GM23338 (cell line): ENCODE measurements at regions not wholly inside any gene's neighbourhood (a gene's known extent, or its start where the extent isn't known, plus 50 kb on each side); places are given as distances from the start of the nearest gene placed in this dataset.

ENCODE experiments used
- ATAC-seq: fragments of 200-7000 bp; cut with Tn5 transposase; 3 replicates; pipeline ENCODE4 v1.9.1; 2020
- DNase-seq: peaks from one replicate; pipeline ENCODE4 v3.0.0-alpha.2; 2015; ENCODE audit warnings: low spot score
- H2AFZ ChIP-seq: fragments of 200-600 bp; sonication (generic); 2 replicates; pipeline ENCODE4 v1.8.0; 2016; ENCODE audit warnings: antibody characterized with exemption, mild to moderate bottlenecking, moderate library complexity
- H3F3A ChIP-seq: fragments of 200-600 bp; sonication (generic); replicated peaks from 2 replicates; pipeline ENCODE4 v1.8.0; 2017; ENCODE audit warnings: antibody characterized with exemption, mixed run types, low read depth
- H3K27ac ChIP-seq: fragments of 200-600 bp; sonication (generic); 2 replicates; pipeline ENCODE4 v1.6.1; 2016; ENCODE audit warnings: low read depth
- H3K27me3 ChIP-seq: fragments of 200-600 bp; sonication (generic); 2 replicates; pipeline ENCODE4 v1.8.0; 2016; ENCODE audit warnings: mild to moderate bottlenecking, mixed run types, moderate library complexity; ENCODE audit not compliant: insufficient read depth
- H3K36me3 ChIP-seq: fragments of 200-600 bp; sonication (generic); 2 replicates; pipeline ENCODE4 v1.8.0; 2016; ENCODE audit warnings: mild to moderate bottlenecking; ENCODE audit not compliant: insufficient read depth
- H3K4me1 ChIP-seq: fragments of 200-600 bp; sonication (generic); 2 replicates; pipeline ENCODE4 v1.8.0; 2016; ENCODE audit warnings: mild to moderate bottlenecking, moderate library complexity; ENCODE audit not compliant: insufficient read depth
- H3K4me2 ChIP-seq: fragments of 200-600 bp; sonication (generic); 2 replicates; pipeline ENCODE4 v1.7.1; 2017; ENCODE audit warnings: mixed run types
- H3K4me3 ChIP-seq: fragments of 200-600 bp; sonication (generic); 2 replicates; pipeline ENCODE4 v1.6.1; 2016; ENCODE audit warnings: mixed run types
- H3K79me2 ChIP-seq: fragments of 200-600 bp; sonication (generic); replicated peaks from 2 replicates; pipeline ENCODE4 v1.8.0; 2017; ENCODE audit warnings: mild to moderate bottlenecking; ENCODE audit not compliant: insufficient read depth
- H3K9me2 ChIP-seq: fragments of 200-600 bp; sonication (generic); 2 replicates; pipeline ENCODE4 v1.8.0; 2017; ENCODE audit not compliant: insufficient read depth
- H4K20me1 ChIP-seq: fragments of 200-600 bp; sonication (generic); replicated peaks from 2 replicates; pipeline ENCODE4 v1.8.0; 2017; ENCODE audit warnings: mild to moderate bottlenecking; ENCODE audit not compliant: insufficient read depth
- H3K27ac Mint-ChIP-seq: 2 replicates; pipeline ENCODE4 v1.8.0; 2020; ENCODE audit warnings: inconsistent platforms, mild to moderate bottlenecking, moderate library complexity, mixed read lengths
- H3K27me3 Mint-ChIP-seq: 3 replicates; pipeline ENCODE4 v1.8.0; 2022; ENCODE audit warnings: low read depth, mild to moderate bottlenecking, moderate library complexity, mixed read lengths, inconsistent platforms; ENCODE audit not compliant: insufficient read depth, poor library complexity
- H3K36me3 Mint-ChIP-seq: 3 replicates; pipeline ENCODE4 v1.8.0; 2021; ENCODE audit warnings: low read depth, mild to moderate bottlenecking, inconsistent platforms, moderate library complexity, mixed read lengths
- H3K4me1 Mint-ChIP-seq: 3 replicates; pipeline ENCODE4 v1.8.0; 2020; ENCODE audit warnings: mild to moderate bottlenecking, inconsistent platforms, mixed read lengths
- H3K4me3 Mint-ChIP-seq: 3 replicates; pipeline ENCODE4 v1.8.0; 2021; ENCODE audit warnings: moderate library complexity, mild to moderate bottlenecking, inconsistent platforms, mixed read lengths
- H3K9me3 Mint-ChIP-seq: 3 replicates; pipeline ENCODE4 v1.8.0; 2020; ENCODE audit warnings: moderate library complexity, mild to moderate bottlenecking, inconsistent platforms, mixed read lengths
- ETS1 ChIP-seq: IDR thresholded peaks from 2 replicates; pipeline ENCODE4 v1.6.1; 2016; ENCODE audit warnings: antibody characterized with exemption
- EZH2 ChIP-seq: fragments of 200-600 bp; sonication (generic); IDR thresholded peaks from one replicate; pipeline ENCODE4 v1.8.0; 2017; ENCODE audit warnings: antibody characterized with exemption, mild to moderate bottlenecking, low read depth; ENCODE audit not compliant: unreplicated experiment
- EZH2phosphoT487 ChIP-seq: fragments of 200-600 bp; sonication (generic); IDR thresholded peaks from one replicate; pipeline ENCODE4 v1.8.1; 2018; ENCODE audit warnings: antibody characterized with exemption; ENCODE audit not compliant: unreplicated experiment
- NANOG ChIP-seq: IDR thresholded peaks from 2 replicates; pipeline ENCODE4 v1.6.1; 2016; ENCODE audit warnings: antibody characterized with exemption, borderline replicate concordance
- POLR2AphosphoS5 ChIP-seq: IDR thresholded peaks from 2 replicates; pipeline ENCODE4 v1.6.1; 2016; ENCODE audit warnings: antibody characterized with exemption, low read depth
- STAT1 ChIP-seq: IDR thresholded peaks from one replicate; pipeline ENCODE4 v1.6.1; 2016; ENCODE audit warnings: antibody characterized with exemption; ENCODE audit not compliant: unreplicated experiment
- ZNF114 ChIP-seq: fragments of 250-450 bp; sonication (Bioruptor Pico); IDR thresholded peaks from 2 replicates; pipeline ENCODE4 v1.5.0; 2020; ENCODE audit warnings: mild to moderate bottlenecking, moderate library complexity
- ZNF331 ChIP-seq: fragments of 250-450 bp; sonication (Bioruptor Pico); IDR thresholded peaks from 2 replicates; pipeline ENCODE4 v1.5.0; 2020; ENCODE audit warnings: low read depth, mild to moderate bottlenecking, moderate library complexity
- TF ChIP-seq, protein P1 (sequence below): fragments of 250-450 bp; sonication (Bioruptor Pico); IDR thresholded peaks from 2 replicates; pipeline ENCODE4 v1.5.0; 2020; ENCODE audit warnings: mild to moderate bottlenecking, moderate library complexity
- TF ChIP-seq, protein P2 (sequence below), 2 experiments: fragments of 200-600 bp in 1 of 2; sonication (generic) in 1 of 2; conservative IDR thresholded peaks; 2 replicates each; pipeline versions ENCODE4 v1.5.1 to v1.6.1; 2016 to 2017; ENCODE audit warnings: antibody characterized with exemption in 2 of 2, low read depth in 2 of 2, mild to moderate bottlenecking in 2 of 2, moderate library complexity in 1 of 2

DNA sequence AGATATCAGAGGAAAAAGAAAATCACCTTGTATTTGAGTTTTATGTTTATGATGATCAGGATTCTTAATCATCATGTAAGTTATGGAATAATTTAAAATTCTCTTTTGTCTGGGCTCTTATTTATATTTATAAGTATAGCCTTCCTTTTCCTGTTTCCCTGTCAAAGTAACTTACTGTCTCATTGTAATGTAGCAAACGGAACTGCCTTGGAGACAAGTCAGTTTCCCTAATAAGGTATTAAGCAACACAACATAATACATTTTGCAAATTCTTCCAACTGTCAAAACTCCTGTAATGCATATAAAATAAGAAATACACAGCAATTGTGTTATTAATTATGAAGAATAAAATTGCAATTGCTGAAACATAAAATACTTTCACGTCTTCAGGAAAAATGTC, 463.2 kb downstream of the MAT2B start (continued):
- TF ChIP-seq, protein P1, sequence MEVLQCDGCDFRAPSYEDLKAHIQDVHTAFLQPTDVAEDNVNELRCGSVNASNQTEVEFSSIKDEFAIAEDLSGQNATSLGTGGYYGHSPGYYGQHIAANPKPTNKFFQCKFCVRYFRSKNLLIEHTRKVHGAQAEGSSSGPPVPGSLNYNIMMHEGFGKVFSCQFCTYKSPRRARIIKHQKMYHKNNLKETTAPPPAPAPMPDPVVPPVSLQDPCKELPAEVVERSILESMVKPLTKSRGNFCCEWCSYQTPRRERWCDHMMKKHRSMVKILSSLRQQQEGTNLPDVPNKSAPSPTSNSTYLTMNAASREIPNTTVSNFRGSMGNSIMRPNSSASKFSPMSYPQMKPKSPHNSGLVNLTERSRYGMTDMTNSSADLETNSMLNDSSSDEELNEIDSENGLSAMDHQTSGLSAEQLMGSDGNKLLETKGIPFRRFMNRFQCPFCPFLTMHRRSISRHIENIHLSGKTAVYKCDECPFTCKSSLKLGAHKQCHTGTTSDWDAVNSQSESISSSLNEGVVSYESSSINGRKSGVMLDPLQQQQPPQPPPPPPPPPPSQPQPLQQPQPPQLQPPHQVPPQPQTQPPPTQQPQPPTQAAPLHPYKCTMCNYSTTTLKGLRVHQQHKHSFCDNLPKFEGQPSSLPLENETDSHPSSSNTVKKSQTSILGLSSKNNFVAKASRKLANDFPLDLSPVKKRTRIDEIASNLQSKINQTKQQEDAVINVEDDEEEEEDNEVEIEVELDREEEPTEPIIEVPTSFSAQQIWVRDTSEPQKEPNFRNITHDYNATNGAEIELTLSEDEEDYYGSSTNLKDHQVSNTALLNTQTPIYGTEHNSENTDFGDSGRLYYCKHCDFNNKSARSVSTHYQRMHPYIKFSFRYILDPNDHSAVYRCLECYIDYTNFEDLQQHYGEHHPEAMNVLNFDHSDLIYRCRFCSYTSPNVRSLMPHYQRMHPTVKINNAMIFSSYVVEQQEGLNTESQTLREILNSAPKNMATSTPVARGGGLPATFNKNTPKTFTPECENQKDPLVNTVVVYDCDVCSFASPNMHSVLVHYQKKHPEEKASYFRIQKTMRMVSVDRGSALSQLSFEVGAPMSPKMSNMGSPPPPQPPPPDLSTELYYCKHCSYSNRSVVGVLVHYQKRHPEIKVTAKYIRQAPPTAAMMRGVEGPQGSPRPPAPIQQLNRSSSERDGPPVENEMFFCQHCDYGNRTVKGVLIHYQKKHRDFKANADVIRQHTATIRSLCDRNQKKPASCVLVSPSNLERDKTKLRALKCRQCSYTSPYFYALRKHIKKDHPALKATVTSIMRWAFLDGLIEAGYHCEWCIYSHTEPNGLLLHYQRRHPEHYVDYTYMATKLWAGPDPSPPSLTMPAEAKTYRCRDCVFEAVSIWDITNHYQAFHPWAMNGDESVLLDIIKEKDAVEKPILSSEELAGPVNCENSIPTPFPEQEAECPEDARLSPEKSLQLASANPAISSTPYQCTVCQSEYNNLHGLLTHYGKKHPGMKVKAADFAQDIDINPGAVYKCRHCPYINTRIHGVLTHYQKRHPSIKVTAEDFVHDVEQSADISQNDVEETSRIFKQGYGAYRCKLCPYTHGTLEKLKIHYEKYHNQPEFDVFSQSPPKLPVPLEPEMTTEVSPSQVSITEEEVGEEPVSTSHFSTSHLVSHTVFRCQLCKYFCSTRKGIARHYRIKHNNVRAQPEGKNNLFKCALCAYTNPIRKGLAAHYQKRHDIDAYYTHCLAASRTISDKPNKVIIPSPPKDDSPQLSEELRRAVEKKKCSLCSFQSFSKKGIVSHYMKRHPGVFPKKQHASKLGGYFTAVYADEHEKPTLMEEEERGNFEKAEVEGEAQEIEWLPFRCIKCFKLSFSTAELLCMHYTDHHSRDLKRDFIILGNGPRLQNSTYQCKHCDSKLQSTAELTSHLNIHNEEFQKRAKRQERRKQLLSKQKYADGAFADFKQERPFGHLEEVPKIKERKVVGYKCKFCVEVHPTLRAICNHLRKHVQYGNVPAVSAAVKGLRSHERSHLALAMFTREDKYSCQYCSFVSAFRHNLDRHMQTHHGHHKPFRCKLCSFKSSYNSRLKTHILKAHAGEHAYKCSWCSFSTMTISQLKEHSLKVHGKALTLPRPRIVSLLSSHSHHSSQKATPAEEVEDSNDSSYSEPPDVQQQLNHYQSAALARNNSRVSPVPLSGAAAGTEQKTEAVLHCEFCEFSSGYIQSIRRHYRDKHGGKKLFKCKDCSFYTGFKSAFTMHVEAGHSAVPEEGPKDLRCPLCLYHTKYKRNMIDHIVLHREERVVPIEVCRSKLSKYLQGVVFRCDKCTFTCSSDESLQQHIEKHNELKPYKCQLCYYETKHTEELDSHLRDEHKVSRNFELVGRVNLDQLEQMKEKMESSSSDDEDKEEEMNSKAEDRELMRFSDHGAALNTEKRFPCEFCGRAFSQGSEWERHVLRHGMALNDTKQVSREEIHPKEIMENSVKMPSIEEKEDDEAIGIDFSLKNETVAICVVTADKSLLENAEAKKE: no peak

- H3K9me3 Mint-ChIP-seq: no peaks in the 10 kb centered on the region
- H3K4me1 Mint-ChIP-seq: no peaks in the 10 kb centered on the region
- no peaks in the 10 kb centered on the region for H3K36me3 ChIP-seq
- no peaks in the 10 kb centered on the region for H3K79me2 ChIP-seq
- no peaks in the 10 kb centered on the region; the same call in 2 of the 3 replicates for H3K36me3 Mint-ChIP-seq
- H3K4me2 ChIP-seq: no peak overlapping the region
- DNase-seq (no peak), ATAC-seq (no peak)
- no peaks in the 10 kb centered on the region for H3K27me3 Mint-ChIP-seq
- H3K4me3 Mint-ChIP-seq: no peak overlapping the region
- H3K27ac Mint-ChIP-seq: no peak overlapping the region
- H4K20me1 ChIP-seq: no peaks in the 10 kb centered on the region
- no peaks in the 10 kb centered on the region for H3K27me3 ChIP-seq
- no peak overlapping the region for H3K4me3 ChIP-seq
- H3K9me2 ChIP-seq: no peaks in the 10 kb centered on the region
- H3F3A ChIP-seq: no peaks in the 10 kb centered on the region
- H2AFZ ChIP-seq: no peak overlapping the region
- H3K27ac ChIP-seq: no peak overlapping the region
- H3K4me1 ChIP-seq: no peaks in the 10 kb centered on the region
- TF ChIP-seq POLR2AphosphoS5 (no peak), ETS1 (no peak), EZH2phosphoT487 (no peak), STAT1 (no peak), NANOG (no peak), ZNF114 (CRISPR knock-in tag) (no peak), EZH2 (no peak), ZNF331 (CRISPR knock-in tag) (no peak)
- TF ChIP-seq, protein P2, sequence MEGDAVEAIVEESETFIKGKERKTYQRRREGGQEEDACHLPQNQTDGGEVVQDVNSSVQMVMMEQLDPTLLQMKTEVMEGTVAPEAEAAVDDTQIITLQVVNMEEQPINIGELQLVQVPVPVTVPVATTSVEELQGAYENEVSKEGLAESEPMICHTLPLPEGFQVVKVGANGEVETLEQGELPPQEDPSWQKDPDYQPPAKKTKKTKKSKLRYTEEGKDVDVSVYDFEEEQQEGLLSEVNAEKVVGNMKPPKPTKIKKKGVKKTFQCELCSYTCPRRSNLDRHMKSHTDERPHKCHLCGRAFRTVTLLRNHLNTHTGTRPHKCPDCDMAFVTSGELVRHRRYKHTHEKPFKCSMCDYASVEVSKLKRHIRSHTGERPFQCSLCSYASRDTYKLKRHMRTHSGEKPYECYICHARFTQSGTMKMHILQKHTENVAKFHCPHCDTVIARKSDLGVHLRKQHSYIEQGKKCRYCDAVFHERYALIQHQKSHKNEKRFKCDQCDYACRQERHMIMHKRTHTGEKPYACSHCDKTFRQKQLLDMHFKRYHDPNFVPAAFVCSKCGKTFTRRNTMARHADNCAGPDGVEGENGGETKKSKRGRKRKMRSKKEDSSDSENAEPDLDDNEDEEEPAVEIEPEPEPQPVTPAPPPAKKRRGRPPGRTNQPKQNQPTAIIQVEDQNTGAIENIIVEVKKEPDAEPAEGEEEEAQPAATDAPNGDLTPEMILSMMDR (conservative IDR thresholded peaks at IDR 0.05; ENCODE audit: low read depth in 2 of 2): no peak
Measured at GRCh38 chr5:163976696-163977095, 471.3 kb downstream of the MAT2B start.
